Activated CD4-positive, alpha-beta T cell treated with anti-CD3 and anti-CD28 coated beads, Interleukin-2, amount 50 U/mL, for 1 hour (primary cell): ENCODE measurements at regions not wholly inside any gene's neighbourhood (a gene's known extent, or its start where the extent isn't known, plus 50 kb on each side); places are given as distances from the start of the nearest gene placed in this dataset.
"Not testable (repeated sequence)": the region's sequence is repeated elsewhere in the genome, so short reads cannot be mapped to it uniquely, and the experiment has no call there.

ENCODE experiments used
- DNase-seq: peaks from one replicate; pipeline ENCODE4 v3.0.0-alpha.2; 2020

- no peak for DNase-seq
Measured at GRCh38 chrX:829145-829544, 198.6 kb downstream of the SHOX start.

- no peak for DNase-seq
Measured at GRCh38 chrX:828411-828959, 197.9 kb downstream of the SHOX start.

- no peak for DNase-seq
Measured at GRCh38 chrX:826448-826847, 195.9 kb downstream of the SHOX start.

DNA sequence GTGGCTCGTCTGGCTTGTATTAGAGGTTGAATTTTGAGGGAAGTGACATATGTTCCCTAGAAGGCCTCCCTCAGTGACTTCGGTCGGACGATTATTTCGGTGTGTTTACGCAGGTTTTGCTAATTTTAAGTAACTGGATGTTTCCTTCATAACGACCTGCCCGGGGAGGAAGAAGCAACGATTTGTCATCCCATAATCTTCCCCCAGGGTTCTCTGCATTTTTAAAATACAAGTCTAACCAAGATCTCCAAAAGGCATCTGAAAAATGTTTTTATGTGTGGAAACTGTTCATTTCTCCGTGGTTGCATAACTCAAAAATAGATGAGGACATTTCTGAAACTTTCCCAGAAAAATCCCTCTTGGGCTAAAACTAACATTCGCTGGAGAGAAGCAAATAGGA is 195.4 kb downstream of the SHOX start:
- no peak for DNase-seq

GRCh38 chrX:823073-823472 is 192.5 kb downstream of the SHOX start:
- not testable (repeated sequence) for DNase-seq

- no peak for DNase-seq
Measured at GRCh38 chrX:821327-822107, 190.9 kb downstream of the SHOX start.

DNA sequence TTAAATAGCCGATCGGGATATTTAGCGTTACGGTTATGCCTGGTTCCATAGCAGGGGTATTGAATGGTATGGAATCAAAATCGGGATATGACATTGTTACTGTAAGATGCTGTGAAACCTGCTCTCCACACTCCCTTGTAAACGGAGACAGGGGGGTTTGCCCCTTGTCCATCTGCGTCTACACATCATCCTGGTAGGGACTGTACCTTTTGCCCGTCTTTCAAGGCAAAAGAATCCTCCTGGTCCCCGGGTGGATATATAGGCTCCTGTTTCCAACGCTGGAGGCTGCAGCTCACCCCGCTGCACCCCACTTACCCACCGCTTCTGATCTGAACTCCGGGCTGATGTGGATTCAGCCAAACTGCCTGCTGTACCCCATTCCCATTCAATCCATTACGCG is 189.1 kb downstream of the SHOX start:
- no peak for DNase-seq

DNA sequence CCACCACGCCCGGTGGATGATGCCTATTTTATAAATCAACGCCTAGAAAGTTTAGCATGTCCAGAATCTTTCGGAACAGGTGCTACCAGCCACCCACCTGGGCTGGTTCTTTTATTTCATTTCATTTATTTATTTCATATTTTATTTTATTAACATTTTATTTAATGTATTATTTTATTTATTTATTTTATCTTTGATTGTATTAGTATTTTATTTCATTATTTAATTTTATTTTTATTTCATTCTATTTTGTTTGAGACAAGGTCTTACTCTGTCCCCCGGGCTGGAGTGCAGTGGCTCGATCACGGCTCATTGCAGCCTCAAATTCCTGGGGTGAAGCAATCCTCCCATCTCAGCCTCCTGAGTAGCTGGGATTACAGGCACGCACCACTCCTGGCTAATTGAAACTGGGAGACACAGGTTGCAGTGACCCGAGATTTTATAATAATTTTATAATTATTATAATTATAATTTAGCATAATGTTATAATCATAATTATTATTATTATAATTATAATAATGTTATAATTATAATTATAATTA is 187.2 kb downstream of the SHOX start:
- no peak for DNase-seq

- not testable (repeated sequence) for DNase-seq
Measured at GRCh38 chrX:817147-817546, 186.6 kb downstream of the SHOX start.

- DNase-seq, result no peak
Measured at GRCh38 chrX:816411-816810, 185.8 kb downstream of the SHOX start.

GRCh38 chrX:810186-810585 is 179.6 kb downstream of the SHOX start:
- DNase-seq, result no peak

GRCh38 chrX:809081-809480 is 178.5 kb downstream of the SHOX start:
- DNase-seq, result no peak

DNA sequence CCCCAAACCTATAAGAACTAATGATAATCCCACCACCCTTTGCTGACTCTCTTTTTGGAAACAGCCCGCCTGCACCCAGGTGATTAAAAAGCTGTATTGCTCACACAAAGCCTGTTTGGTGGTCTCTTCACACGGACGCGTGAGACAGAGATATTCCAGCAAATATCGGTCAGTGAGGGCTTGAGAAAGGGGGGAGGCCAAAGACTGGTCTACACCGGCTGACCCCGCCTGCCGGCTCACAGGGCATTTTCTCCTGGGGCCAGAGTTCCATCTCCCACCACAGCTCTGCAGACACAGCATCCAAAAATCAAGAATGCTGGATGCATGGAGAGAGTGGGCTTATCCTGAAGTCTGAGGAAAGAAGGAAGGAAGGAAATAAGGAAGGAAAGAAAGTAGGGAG is 176.0 kb downstream of the SHOX start:
- no peak for DNase-seq

DNA sequence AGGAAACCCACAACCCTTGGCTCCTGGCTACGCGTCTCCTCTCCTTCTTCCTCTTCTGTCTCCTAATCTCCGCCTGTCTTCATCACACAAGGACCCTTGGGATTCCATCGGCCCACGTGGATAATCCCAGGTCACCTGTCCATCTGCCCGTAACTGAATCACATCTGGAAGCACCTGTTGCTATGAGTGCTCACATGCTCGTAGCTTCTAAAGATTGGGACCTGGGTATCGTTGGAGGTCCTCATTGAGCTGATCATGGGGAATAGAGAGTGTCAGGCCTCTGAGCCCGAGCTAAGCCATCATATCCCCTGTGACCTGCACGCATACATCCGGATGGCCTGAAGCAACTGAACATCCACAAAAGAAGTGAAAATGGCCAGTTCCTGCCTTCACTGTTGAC is 175.4 kb downstream of the SHOX start:
- DNase-seq, result no peak

GRCh38 chrX:805103-805670 is 174.6 kb downstream of the SHOX start:
- DNase-seq, result no peak

GRCh38 chrX:802846-803245 is 172.3 kb downstream of the SHOX start:
- DNase-seq, result no peak

DNA sequence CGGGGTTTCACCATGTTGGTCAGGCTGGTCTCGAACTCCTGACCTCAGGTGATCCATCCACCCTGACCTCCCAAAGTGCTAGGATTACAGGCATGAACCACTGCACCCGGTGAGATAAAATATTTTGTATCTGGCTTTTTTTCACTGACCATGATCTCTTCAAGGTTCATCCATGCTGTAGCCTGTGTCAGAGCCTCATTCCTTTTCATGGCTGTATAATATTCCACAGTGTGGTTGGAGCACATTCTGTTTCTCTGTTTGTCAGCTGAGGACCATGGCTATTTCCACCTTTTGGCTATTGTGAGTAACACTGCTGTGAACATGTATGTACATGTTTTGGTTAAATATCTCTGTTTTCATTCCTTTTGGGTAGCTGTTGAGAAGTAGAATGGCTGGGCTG is 169.2 kb downstream of the SHOX start:
- no peak for DNase-seq

- no peak for DNase-seq
Measured at GRCh38 chrX:794311-794710, 163.7 kb downstream of the SHOX start.

GRCh38 chrX:793216-793770 is 162.7 kb downstream of the SHOX start:
- DNase-seq, result no peak

- no peak for DNase-seq
Measured at GRCh38 chrX:791479-792034, 161.0 kb downstream of the SHOX start.

DNA sequence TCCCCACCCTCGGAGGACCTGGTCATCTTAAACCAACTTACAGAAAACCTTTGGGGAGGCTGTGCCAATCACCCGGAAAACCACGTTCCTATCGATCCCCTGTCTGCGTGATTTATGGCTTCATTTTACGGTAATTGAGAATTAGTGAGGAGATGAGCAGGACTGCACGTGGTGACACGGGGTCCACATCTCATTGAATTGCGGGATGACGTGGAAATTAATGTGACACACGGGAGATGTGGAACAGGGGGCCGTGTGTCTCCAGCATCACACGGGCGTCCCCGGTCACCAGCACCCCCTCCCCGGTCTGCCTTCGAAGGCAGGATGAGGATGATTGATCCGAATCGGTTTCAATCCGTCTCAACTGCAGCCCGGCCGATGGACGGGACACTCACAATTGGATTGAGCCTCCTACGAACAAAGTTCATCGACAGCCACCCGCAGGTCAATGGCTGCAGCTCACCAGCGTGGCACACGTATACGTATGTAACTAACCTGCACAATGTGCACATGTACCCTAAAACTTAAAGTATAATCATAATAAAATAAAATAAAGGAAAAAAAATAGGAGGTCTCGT is 160.3 kb downstream of the SHOX start:
- DNase-seq, result no peak

DNA sequence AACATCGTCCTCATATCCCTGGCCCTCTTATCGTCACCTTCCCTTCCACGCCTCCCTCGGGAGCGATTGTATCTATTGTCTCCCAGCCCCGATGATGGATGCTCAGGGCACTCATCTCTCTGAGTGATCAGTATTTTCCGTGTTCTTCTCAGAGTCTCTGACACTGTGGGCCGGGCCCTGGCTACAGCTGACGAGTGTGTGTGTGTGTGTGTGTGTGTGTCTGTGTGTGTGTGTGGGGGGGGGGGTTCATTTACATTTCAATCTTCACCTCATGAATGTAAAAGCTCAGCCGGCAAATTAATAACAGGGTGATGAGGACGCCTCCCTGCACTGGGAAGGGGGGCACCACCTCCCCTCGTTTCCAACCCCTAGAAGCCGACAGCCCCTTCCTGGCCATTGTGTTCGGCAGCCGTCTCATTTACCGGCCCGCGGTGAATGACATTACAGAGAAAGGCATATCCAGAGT is 159.5 kb downstream of the SHOX start:
- no peak for DNase-seq

DNA sequence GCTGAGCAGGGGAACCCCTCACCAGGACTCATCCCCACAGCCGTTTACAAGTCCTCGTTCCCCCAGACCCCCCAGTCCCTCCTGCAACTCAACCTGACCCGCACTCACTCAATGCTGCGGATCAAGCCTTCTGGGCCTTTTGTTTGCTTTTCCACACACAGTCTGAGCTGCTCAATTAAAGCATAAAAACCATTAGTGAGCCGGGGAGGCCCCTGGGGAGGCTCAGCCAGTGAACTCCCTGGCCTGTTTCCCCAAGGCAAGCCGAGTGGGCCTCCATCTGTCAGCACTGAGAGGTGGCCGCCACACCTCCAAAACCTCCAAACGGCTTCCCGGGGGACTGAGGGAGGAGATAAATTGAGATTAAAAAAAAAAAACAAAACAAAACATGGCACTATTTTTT is 158.5 kb downstream of the SHOX start:
- DNase-seq, result no peak
